Osteoblast (primary cell): ENCODE measurements at regions not wholly inside any gene's neighbourhood (a gene's known extent, or its start where the extent isn't known, plus 50 kb on each side); places are given as distances from the start of the nearest gene placed in this dataset.

Source experiments
- DNase-seq: peaks from one replicate; pipeline ENCODE4 v3.0.0; 2011; ENCODE audit warnings: low spot score, mixed read lengths; ENCODE audit not compliant: insufficient read length; ENCODE audit errors: missing footprints
- H2AFZ ChIP-seq: 2 replicates; pipeline ENCODE4 v1.6.0; 2011; ENCODE audit warnings: mild to moderate bottlenecking, low read length
- H3K27ac ChIP-seq: 2 replicates; pipeline ENCODE4 v1.5.1; 2011; ENCODE audit warnings: mild to moderate bottlenecking, low read depth, low read length, moderate library complexity
- H3K27me3 ChIP-seq: 2 replicates; pipeline ENCODE4 v1.6.0; 2012; ENCODE audit warnings: mild to moderate bottlenecking, control low read depth, inconsistent platforms, low read length, moderate library complexity; ENCODE audit not compliant: insufficient read depth
- H3K36me3 ChIP-seq: 2 replicates; pipeline ENCODE4 v1.5.1; 2011; ENCODE audit warnings: mild to moderate bottlenecking, low read length, control low read depth, moderate library complexity; ENCODE audit not compliant: insufficient read depth
- H3K4me1 ChIP-seq: 2 replicates; pipeline ENCODE4 v1.5.1; 2011; ENCODE audit warnings: mild to moderate bottlenecking, low read length, control low read depth, moderate library complexity; ENCODE audit not compliant: insufficient read depth
- H3K4me2 ChIP-seq: 2 replicates; pipeline ENCODE4 v1.6.0; 2011; ENCODE audit warnings: mild to moderate bottlenecking, low read length; ENCODE audit not compliant: insufficient read depth
- H3K4me3 ChIP-seq: fragments of 200-600 bp; sonication (generic); 3 replicates; pipeline ENCODE4 v1.5.1; 2012; ENCODE audit warnings: mild to moderate bottlenecking, low read length, inconsistent platforms; ENCODE audit not compliant: insufficient read depth
- H3K79me2 ChIP-seq: 2 replicates; pipeline ENCODE4 v1.6.0; 2012; ENCODE audit warnings: mild to moderate bottlenecking, low read length, control low read depth, inconsistent platforms; ENCODE audit not compliant: insufficient read depth
- H3K9me3 ChIP-seq: 2 replicates; pipeline ENCODE4 v1.5.1; 2011; ENCODE audit warnings: low read depth, low read length, control low read depth
- H4K20me1 ChIP-seq: 2 replicates; pipeline ENCODE4 v1.6.0; 2012; ENCODE audit warnings: mild to moderate bottlenecking, low read length, control low read depth; ENCODE audit not compliant: insufficient read depth
- CTCF ChIP-seq: IDR thresholded peaks from 2 replicates; pipeline ENCODE4 v1.5.1; 2011; ENCODE audit warnings: mild to moderate bottlenecking, low read depth, low read length, moderate library complexity; ENCODE audit errors: extremely low read depth

GRCh38 chr6:26241033-26241895 lies 123.7 kb upstream of the BTN3A2 start:
- Histone ChIP-seq H3K9me3 (no peaks in the 10 kb centered on the region), H3K4me1 (peaks cover 2% of the 10 kb centered on the region), H3K4me2 (peak overlapping the region; percentile 95), H3K4me3 (peak overlapping the region; percentile 79), H2AFZ (peak overlapping the region; percentile 91), H3K27ac (peak overlapping the region; percentile 91), H3K79me2 (no peaks in the 10 kb centered on the region), H3K36me3 (no peaks in the 10 kb centered on the region), H3K27me3 (no peaks in the 10 kb centered on the region), H4K20me1 (no peaks in the 10 kb centered on the region)
- TF ChIP-seq CTCF: no peak
- DNase-seq: peak; percentile 36

DNA sequence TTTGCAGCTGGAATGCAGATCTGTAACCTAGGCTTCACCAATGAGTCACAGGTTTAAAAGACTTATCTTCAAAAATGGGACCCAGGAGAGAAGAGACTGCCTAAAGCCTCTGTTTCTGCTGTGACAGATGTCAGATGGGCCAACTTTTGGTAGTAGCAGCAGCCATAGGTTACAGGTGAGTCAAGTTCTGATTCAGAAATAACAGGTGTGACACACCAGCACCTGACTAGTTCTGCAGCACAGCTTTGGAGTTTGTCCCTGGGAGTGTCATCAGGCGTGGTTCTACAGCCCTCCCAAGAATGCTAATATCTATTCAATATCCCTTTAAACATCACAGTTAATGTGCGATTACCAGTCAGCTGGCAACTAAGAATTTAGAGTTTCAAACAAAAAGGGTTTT lies 121.9 kb upstream of the BTN3A2 start:
- Histone ChIP-seq H3K4me3 (no peak overlapping the region), H3K4me1 (peaks cover 2% of the 10 kb centered on the region), H3K36me3 (no peaks in the 10 kb centered on the region), H3K79me2 (no peaks in the 10 kb centered on the region), H2AFZ (no peak overlapping the region), H3K27ac (no peak overlapping the region), H3K27me3 (no peaks in the 10 kb centered on the region), H4K20me1 (no peaks in the 10 kb centered on the region), H3K9me3 (no peaks in the 10 kb centered on the region), H3K4me2 (no peak overlapping the region)
- TF ChIP-seq CTCF: no peak
- DNase-seq: no peak

- no peak overlapping the region for H3K4me3 ChIP-seq
- H3K4me1 ChIP-seq: peaks cover 2% of the 10 kb centered on the region
- H3K27me3 ChIP-seq: no peaks in the 10 kb centered on the region
- no peak overlapping the region for H2AFZ ChIP-seq
- no peaks in the 10 kb centered on the region for H3K79me2 ChIP-seq
- no peak overlapping the region for H3K27ac ChIP-seq
- no peak overlapping the region for H3K4me2 ChIP-seq
- H4K20me1 ChIP-seq: no peaks in the 10 kb centered on the region
- no peak for DNase-seq
- no peaks in the 10 kb centered on the region for H3K9me3 ChIP-seq
- no peaks in the 10 kb centered on the region for H3K36me3 ChIP-seq
- no peak for TF ChIP-seq CTCF
These were observed 121.2 kb upstream of the BTN3A2 start for GRCh38 chr6:26243752-26244151.

- Histone ChIP-seq H3K4me2 (no peak overlapping the region), H3K79me2 (no peaks in the 10 kb centered on the region), H4K20me1 (no peaks in the 10 kb centered on the region), H3K27me3 (peaks cover 5% of the 10 kb centered on the region), H3K4me1 (peaks cover 2% of the 10 kb centered on the region), H3K9me3 (no peaks in the 10 kb centered on the region), H3K27ac (no peak overlapping the region), H3K4me3 (no peak overlapping the region), H3K36me3 (no peaks in the 10 kb centered on the region), H2AFZ (no peak overlapping the region)
- peak; percentile 8 for DNase-seq
- TF ChIP-seq CTCF: no peak
These were observed 118.9 kb upstream of the BTN3A2 start for GRCh38 chr6:26246058-26246457.
